ENCODE measurements at regions not wholly inside any gene's neighbourhood (a gene's known extent, or its start where the extent isn't known, plus 50 kb on each side); places are given as distances from the start of the nearest gene placed in this dataset.

DNA sequence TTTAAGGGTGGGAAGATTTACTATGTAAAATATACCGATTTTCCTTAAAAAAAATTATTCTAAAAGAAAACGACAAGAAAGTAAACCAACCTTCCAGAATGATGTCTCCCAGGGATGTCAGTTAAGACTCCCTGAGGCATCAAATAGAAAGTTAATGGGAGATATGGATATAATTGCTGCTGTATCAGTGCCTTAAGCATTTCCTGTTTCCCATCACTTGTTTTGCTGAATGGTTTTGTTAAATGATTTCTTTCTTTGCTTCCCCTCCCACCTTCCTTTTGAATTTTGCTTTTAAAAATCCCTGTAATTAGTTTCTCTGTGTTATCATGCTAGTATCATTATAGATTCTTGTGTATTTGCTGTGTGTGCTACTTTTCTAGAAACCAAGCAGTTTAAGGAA, 154.3 kb upstream of the CWC22 start:
- TF ChIP-seq POLR2AphosphoS5 (IDR thresholded peaks at IDR 0.05; ENCODE audit: low read depth, low read length) = no peak
- TF ChIP-seq POLR2A (IDR thresholded peaks at IDR 0.05; ENCODE audit: low read depth, low read length) = no peak
- no peak for TF ChIP-seq TAF1 (IDR thresholded peaks at IDR 0.05; ENCODE audit: borderline replicate concordance, low read depth, low read length)
